ENCODE measurements at regions not wholly inside any gene's neighbourhood (a gene's known extent, or its start where the extent isn't known, plus 50 kb on each side); places are given as distances from the start of the nearest gene placed in this dataset.

- Histone ChIP-seq H3K4me3 (no peak overlapping the region), H3K27ac (no peak overlapping the region), H3K36me3 (replicated peaks in 1 of 2) (no peaks in the 10 kb centered on the region), H3K27me3 (no peaks in the 10 kb centered on the region), H3K9me3 (replicated peaks in 1 of 3) (no peaks in the 10 kb centered on the region), H3K4me1 (replicated peaks in 1 of 2) (no peaks in the 10 kb centered on the region)
- TF ChIP-seq POLR2A (IDR thresholded peaks at IDR 0.05) = no peak
- no peak for TF ChIP-seq CTCF (IDR thresholded peaks at IDR 0.05)
- intact Hi-C loops (cut with DNase I) = no loop called here
- DNase-seq = no peak
- 93 to 95% (median 94%) methylated on average over 4 of the region's 4 CpGs for WGBS, 4 donors
Measured at GRCh38 chr19:30711826-30712225, 339.6 kb downstream of the ZNF536 start.

- WGBS, 4 donors = 69 to 80% (median 72%) methylated on average over 17 of the region's 17 CpGs
- Histone ChIP-seq H3K27me3 (no peaks in the 10 kb centered on the region), H3K27ac (no peak overlapping the region), H3K36me3 (replicated peaks in 1 of 2) (no peaks in the 10 kb centered on the region), H3K4me1 (replicated peaks in 1 of 2) (no peaks in the 10 kb centered on the region), H3K9me3 (replicated peaks in 1 of 3) (no peaks in the 10 kb centered on the region), H3K4me3 (no peak overlapping the region)
- intact Hi-C loops (cut with DNase I) = no loop called here
- DNase-seq = no peak
- TF ChIP-seq POLR2A (IDR thresholded peaks at IDR 0.05) (no peak), CTCF (IDR thresholded peaks at IDR 0.05) (no peak)
Measured at GRCh38 chr19:30711296-30711695, 339.1 kb downstream of the ZNF536 start.

GRCh38 chr19:30710721-30711120, 338.5 kb downstream of the ZNF536 start:
- WGBS, 4 donors = 87 to 91% (median 89%) methylated on average over 12 of the region's 12 CpGs
- Histone ChIP-seq H3K27ac (no peak overlapping the region), H3K27me3 (no peaks in the 10 kb centered on the region), H3K9me3 (replicated peaks in 1 of 3) (no peaks in the 10 kb centered on the region), H3K36me3 (replicated peaks in 1 of 2) (no peaks in the 10 kb centered on the region), H3K4me1 (replicated peaks in 1 of 2) (no peaks in the 10 kb centered on the region), H3K4me3 (no peak overlapping the region)
- no peak for DNase-seq
- no peak for TF ChIP-seq POLR2A (IDR thresholded peaks at IDR 0.05)
- TF ChIP-seq CTCF (IDR thresholded peaks at IDR 0.05) = no peak
- intact Hi-C loops (cut with DNase I) = no loop called here

GRCh38 chr19:30708416-30709178, 336.4 kb downstream of the ZNF536 start:
- Histone ChIP-seq H3K27ac (no peak overlapping the region), H3K9me3 (replicated peaks in 1 of 3) (no peaks in the 10 kb centered on the region), H3K36me3 (replicated peaks in 1 of 2) (no peaks in the 10 kb centered on the region), H3K4me1 (replicated peaks in 1 of 2) (no peaks in the 10 kb centered on the region), H3K27me3 (no peaks in the 10 kb centered on the region), H3K4me3 (no peak overlapping the region)
- WGBS, 4 donors = 72 to 81% (median 74%) methylated on average over 11 of the region's 11 CpGs
- intact Hi-C loops (cut with DNase I) = no loop called here
- DNase-seq = no peak
- no peak for TF ChIP-seq POLR2A (IDR thresholded peaks at IDR 0.05)

GRCh38 chr19:30704771-30705330, 332.7 kb downstream of the ZNF536 start:
- TF ChIP-seq CTCF (IDR thresholded peaks at IDR 0.05) = no peak
- TF ChIP-seq POLR2A (IDR thresholded peaks at IDR 0.05) = no peak
- intact Hi-C loops (cut with DNase I) = no loop called here
- H3K36me3 ChIP-seq (replicated peaks in 1 of 2) = no peaks in the 10 kb centered on the region
- H3K4me3 ChIP-seq = no peak overlapping the region
- no peaks in the 10 kb centered on the region for H3K9me3 ChIP-seq (replicated peaks in 1 of 3)
- DNase-seq = no peak
- WGBS, 4 donors = 83 to 89% (median 85%) methylated on average over 4 of the region's 4 CpGs
- no peaks in the 10 kb centered on the region for H3K27me3 ChIP-seq
- H3K27ac ChIP-seq = no peak overlapping the region
- H3K4me1 ChIP-seq (replicated peaks in 1 of 2) = no peaks in the 10 kb centered on the region

Data from adrenal gland (tissue), 9 donors.